ENCODE measurements at regions not wholly inside any gene's neighbourhood (a gene's known extent, or its start where the extent isn't known, plus 50 kb on each side); places are given as distances from the start of the nearest gene placed in this dataset.

- Histone ChIP-seq H3K27ac (no peak overlapping the region), H3K4me1 (replicated peaks) (peaks cover 37% of the 10 kb centered on the region), H3K27me3 (replicated peaks) (no peaks in the 10 kb centered on the region), H3K9me3 (replicated peaks) (no peaks in the 10 kb centered on the region; the same call in 1 of the 2 replicates), H3K36me3 (no peaks in the 10 kb centered on the region), H3K4me3 (no peak overlapping the region)
- DNase-seq (ENCODE audit: low read depth in 1 of 2, low spot score in 2 of 2), result no peak
These were observed 104.6 kb upstream of the SERP2 start for GRCh38 chr13:44268980-44269379.

GRCh38 chr13:44270150-44270549 lies 103.5 kb upstream of the SERP2 start:
- no peak overlapping the region for H3K27ac ChIP-seq
- no peaks in the 10 kb centered on the region for H3K27me3 ChIP-seq (replicated peaks)
- H3K4me1 ChIP-seq (replicated peaks), result peaks cover 46% of the 10 kb centered on the region
- H3K4me3 ChIP-seq, result no peak overlapping the region
- no peaks in the 10 kb centered on the region for H3K36me3 ChIP-seq
- no peaks in the 10 kb centered on the region; the same call in 1 of the 2 replicates for H3K9me3 ChIP-seq (replicated peaks)
- DNase-seq (ENCODE audit: low read depth in 1 of 2, low spot score in 2 of 2), result no peak

- no peak overlapping the region for H3K4me3 ChIP-seq
- no peaks in the 10 kb centered on the region for H3K36me3 ChIP-seq
- H3K4me1 ChIP-seq (replicated peaks), result peaks cover 46% of the 10 kb centered on the region
- DNase-seq (ENCODE audit: low read depth in 1 of 2, low spot score in 2 of 2), result peak; percentile 24 to 44
- H3K27me3 ChIP-seq (replicated peaks), result no peaks in the 10 kb centered on the region
- no peaks in the 10 kb centered on the region; the same call in 1 of the 2 replicates for H3K9me3 ChIP-seq (replicated peaks)
- peak overlapping the region; percentile 40 for H3K27ac ChIP-seq
These were observed 102.6 kb upstream of the SERP2 start for GRCh38 chr13:44271031-44271455.

GRCh38 chr13:44271473-44271872 lies 102.2 kb upstream of the SERP2 start:
- Histone ChIP-seq H3K27ac (no peak overlapping the region), H3K27me3 (replicated peaks) (no peaks in the 10 kb centered on the region), H3K9me3 (replicated peaks) (no peaks in the 10 kb centered on the region; the same call in 1 of the 2 replicates), H3K4me1 (replicated peaks) (peaks cover 46% of the 10 kb centered on the region), H3K36me3 (no peaks in the 10 kb centered on the region), H3K4me3 (no peak overlapping the region)
- DNase-seq (ENCODE audit: low read depth in 1 of 2, low spot score in 2 of 2), result no peak

GRCh38 chr13:44271915-44272341 lies 101.7 kb upstream of the SERP2 start:
- no peak overlapping the region for H3K27ac ChIP-seq
- H3K9me3 ChIP-seq (replicated peaks), result no peaks in the 10 kb centered on the region; the same call in 1 of the 2 replicates
- no peak overlapping the region for H3K4me3 ChIP-seq
- no peaks in the 10 kb centered on the region for H3K36me3 ChIP-seq
- no peaks in the 10 kb centered on the region for H3K27me3 ChIP-seq (replicated peaks)
- H3K4me1 ChIP-seq (replicated peaks), result peaks cover 46% of the 10 kb centered on the region
- DNase-seq (ENCODE audit: low read depth in 1 of 2, low spot score in 2 of 2), result no peak

GRCh38 chr13:44272692-44273091 lies 100.9 kb upstream of the SERP2 start:
- H3K4me1 ChIP-seq (replicated peaks), result peaks cover 41% of the 10 kb centered on the region

GRCh38 chr13:44273216-44273615 lies 100.4 kb upstream of the SERP2 start:
- Histone ChIP-seq H3K4me1 (replicated peaks) (peaks cover 36% of the 10 kb centered on the region), H3K27me3 (replicated peaks) (no peaks in the 10 kb centered on the region), H3K9me3 (replicated peaks) (no peaks in the 10 kb centered on the region; the same call in 1 of the 2 replicates), H3K27ac (no peak overlapping the region), H3K4me3 (no peak overlapping the region), H3K36me3 (no peaks in the 10 kb centered on the region)
- DNase-seq (ENCODE audit: low read depth in 1 of 2, low spot score in 2 of 2), result no peak

More at GRCh38 chr13:44272692-44273091, 100.9 kb upstream of the SERP2 start:
- Histone ChIP-seq H3K9me3 (replicated peaks) (no peaks in the 10 kb centered on the region; the same call in 1 of the 2 replicates), H3K4me3 (no peak overlapping the region), H3K27ac (no peak overlapping the region), H3K36me3 (no peaks in the 10 kb centered on the region), H3K27me3 (replicated peaks) (no peaks in the 10 kb centered on the region)
- DNase-seq (ENCODE audit: low read depth in 1 of 2, low spot score in 2 of 2), result no peak

GRCh38 chr13:44273991-44274770 lies 99.4 kb upstream of the SERP2 start:
- H3K27me3 ChIP-seq (replicated peaks), result no peaks in the 10 kb centered on the region
- peak overlapping the region; percentile 1; the same call in 1 of the 2 replicates for H3K4me3 ChIP-seq
- no peaks in the 10 kb centered on the region for H3K36me3 ChIP-seq
- peak overlapping the region; percentile 67 for H3K27ac ChIP-seq
- H3K4me1 ChIP-seq (replicated peaks), result peaks cover 28% of the 10 kb centered on the region
- DNase-seq (ENCODE audit: low read depth in 1 of 2, low spot score in 2 of 2), result peak in 1 of 2 experiments; percentile 51
- H3K9me3 ChIP-seq (replicated peaks), result no peaks in the 10 kb centered on the region; the same call in 1 of the 2 replicates

- Histone ChIP-seq H3K36me3 (no peaks in the 10 kb centered on the region), H3K4me1 (replicated peaks) (peaks cover 28% of the 10 kb centered on the region), H3K4me3 (0 out of 2 replicates have a peak overlapping the region, but pooled peaks have one; percentile 1), H3K9me3 (replicated peaks) (no peaks in the 10 kb centered on the region), H3K27me3 (replicated peaks) (no peaks in the 10 kb centered on the region), H3K27ac (peak overlapping the region; percentile 67)
- DNase-seq (ENCODE audit: low read depth in 1 of 2, low spot score in 2 of 2), result peak in 1 of 2 experiments; percentile 15
These were observed 98.8 kb upstream of the SERP2 start for GRCh38 chr13:44274771-44275205.

- DNase-seq (ENCODE audit: low read depth in 1 of 2, low spot score in 2 of 2), result no peak
- Histone ChIP-seq H3K4me3 (no peak overlapping the region), H3K27ac (no peak overlapping the region), H3K9me3 (replicated peaks) (no peaks in the 10 kb centered on the region), H3K4me1 (replicated peaks) (peaks cover 31% of the 10 kb centered on the region), H3K36me3 (no peaks in the 10 kb centered on the region; the same call in 1 of the 2 replicates), H3K27me3 (replicated peaks) (no peaks in the 10 kb centered on the region)
These were observed 98.2 kb upstream of the SERP2 start for GRCh38 chr13:44275381-44275780.

- no peaks in the 10 kb centered on the region for H3K27me3 ChIP-seq (replicated peaks)
- DNase-seq (ENCODE audit: low read depth in 1 of 2, low spot score in 2 of 2), result no peak
- no peak overlapping the region for H3K27ac ChIP-seq
- H3K36me3 ChIP-seq, result no peaks in the 10 kb centered on the region; the same call in 1 of the 2 replicates
- H3K4me1 ChIP-seq (replicated peaks), result peaks cover 31% of the 10 kb centered on the region
- no peak overlapping the region for H3K4me3 ChIP-seq
- no peaks in the 10 kb centered on the region for H3K9me3 ChIP-seq (replicated peaks)
These were observed 97.6 kb upstream of the SERP2 start for GRCh38 chr13:44276061-44276460.

GRCh38 chr13:44277459-44277858 lies 96.2 kb upstream of the SERP2 start:
- Histone ChIP-seq H3K27me3 (replicated peaks) (no peaks in the 10 kb centered on the region), H3K4me1 (replicated peaks) (peaks cover 26% of the 10 kb centered on the region), H3K27ac (no peak overlapping the region), H3K36me3 (no peaks in the 10 kb centered on the region; the same call in 1 of the 2 replicates), H3K9me3 (replicated peaks) (no peaks in the 10 kb centered on the region), H3K4me3 (no peak overlapping the region)
- DNase-seq (ENCODE audit: low read depth in 1 of 2, low spot score in 2 of 2), result no peak

GRCh38 chr13:44278166-44278565 lies 95.5 kb upstream of the SERP2 start:
- no peak for DNase-seq (ENCODE audit: low read depth in 1 of 2, low spot score in 2 of 2)
- Histone ChIP-seq H3K27ac (no peak overlapping the region), H3K4me1 (replicated peaks) (peaks cover 26% of the 10 kb centered on the region), H3K9me3 (replicated peaks) (no peaks in the 10 kb centered on the region), H3K4me3 (no peak overlapping the region), H3K27me3 (replicated peaks) (no peaks in the 10 kb centered on the region), H3K36me3 (no peaks in the 10 kb centered on the region; the same call in 1 of the 2 replicates)

- H3K36me3 ChIP-seq, result no peaks in the 10 kb centered on the region; the same call in 1 of the 2 replicates
- DNase-seq (ENCODE audit: low read depth in 1 of 2, low spot score in 2 of 2), result peak; percentile 23 to 45
These were observed 93.2 kb upstream of the SERP2 start for GRCh38 chr13:44280456-44280855.

More at GRCh38 chr13:44280456-44280855, 93.2 kb upstream of the SERP2 start:
- Histone ChIP-seq H3K27me3 (replicated peaks) (no peaks in the 10 kb centered on the region), H3K4me3 (no peak overlapping the region), H3K27ac (no peak overlapping the region), H3K4me1 (replicated peaks) (peaks cover 13% of the 10 kb centered on the region), H3K9me3 (replicated peaks) (no peaks in the 10 kb centered on the region)

All from SJSA1 (cell line).